Psoas muscle (tissue), 7 donors: ENCODE measurements at regions not wholly inside any gene's neighbourhood (a gene's known extent, or its start where the extent isn't known, plus 50 kb on each side); places are given as distances from the start of the nearest gene placed in this dataset.

Experiments
- ATAC-seq, 4 donors: fragments of 200-7000 bp; cut with Tn5 transposase; one replicate each; pipeline ENCODE4 v1.9.1; 2020; ENCODE audit warnings: moderate library complexity in 3 of 4, mild to moderate bottlenecking in 2 of 4
- DNase-seq, 2 donors: peaks; one replicate each; pipeline ENCODE4 v3.0.0-alpha.2; 2020
- H3K27ac ChIP-seq: fragments of 200-600 bp; one replicate; pipeline ENCODE4 v1.8.0; 2022
- H3K27me3 ChIP-seq, 3 donors: fragments of 200-600 bp in 1 of 3; one replicate each; pipeline versions ENCODE4 v1.6.1 to v1.8.0; 2013 to 2022; ENCODE audit warnings: low read length in 2 of 3, mild to moderate bottlenecking in 2 of 3, moderate library complexity in 1 of 3; ENCODE audit not compliant: insufficient read depth in 3 of 3
- H3K36me3 ChIP-seq, 2 donors: fragments of 200-600 bp in 1 of 2; one replicate each; pipeline versions ENCODE4 v1.6.1 to v1.8.0; 2013 to 2022; ENCODE audit warnings: low read depth in 1 of 2, mild to moderate bottlenecking in 1 of 2, moderate library complexity in 1 of 2; ENCODE audit not compliant: insufficient read depth in 1 of 2
- H3K4me1 ChIP-seq: fragments of 200-600 bp; one replicate; pipeline ENCODE4 v1.8.0; 2022
- H3K4me3 ChIP-seq: fragments of 200-600 bp; one replicate; pipeline ENCODE4 v1.8.0; 2022; ENCODE audit warnings: mild to moderate bottlenecking
- H3K9me3 ChIP-seq: fragments of 200-600 bp; one replicate; pipeline ENCODE4 v1.8.0; 2022
- WGBS, 3 donors: extraction: QIAGEN DNeasy Blood & Tissue Kit; methylation state at CpG; one replicate each; pipeline versions ENCODE4 v1.1.6 to v1.1.7; 2013; 5-methylcytosine and 5-hydroxymethylcytosine counted together
- intact Hi-C, 2 donors: fragments of 100-400 bp; cut with DNase I; formaldehyde crosslinking; loops; one replicate each; pipeline versions ENCODE4 v1.11.0 to v1.14.2; 2022
- TF ChIP-seq, protein P1 (sequence below): fragments of 200-600 bp; IDR thresholded peaks from one replicate; pipeline ENCODE4 v1.8.0; 2022; ENCODE audit warnings: antibody characterized with exemption
- donor health status: healthy with polysubstance abuse.
- donor health status: DM: no; HTN: no; CAD: no; lungs with moderate emphysema.
- donor health status: Bipolar disorder and iron deficiency.
- donor health status: healthy.
- donor health status: DM: yes; HTN: yes; CAD: no.
- donor health status: DM: no; HTN: no; CAD: no.
- donor health status: DM: yes; HTN: yes; CAD: no.

DNA sequence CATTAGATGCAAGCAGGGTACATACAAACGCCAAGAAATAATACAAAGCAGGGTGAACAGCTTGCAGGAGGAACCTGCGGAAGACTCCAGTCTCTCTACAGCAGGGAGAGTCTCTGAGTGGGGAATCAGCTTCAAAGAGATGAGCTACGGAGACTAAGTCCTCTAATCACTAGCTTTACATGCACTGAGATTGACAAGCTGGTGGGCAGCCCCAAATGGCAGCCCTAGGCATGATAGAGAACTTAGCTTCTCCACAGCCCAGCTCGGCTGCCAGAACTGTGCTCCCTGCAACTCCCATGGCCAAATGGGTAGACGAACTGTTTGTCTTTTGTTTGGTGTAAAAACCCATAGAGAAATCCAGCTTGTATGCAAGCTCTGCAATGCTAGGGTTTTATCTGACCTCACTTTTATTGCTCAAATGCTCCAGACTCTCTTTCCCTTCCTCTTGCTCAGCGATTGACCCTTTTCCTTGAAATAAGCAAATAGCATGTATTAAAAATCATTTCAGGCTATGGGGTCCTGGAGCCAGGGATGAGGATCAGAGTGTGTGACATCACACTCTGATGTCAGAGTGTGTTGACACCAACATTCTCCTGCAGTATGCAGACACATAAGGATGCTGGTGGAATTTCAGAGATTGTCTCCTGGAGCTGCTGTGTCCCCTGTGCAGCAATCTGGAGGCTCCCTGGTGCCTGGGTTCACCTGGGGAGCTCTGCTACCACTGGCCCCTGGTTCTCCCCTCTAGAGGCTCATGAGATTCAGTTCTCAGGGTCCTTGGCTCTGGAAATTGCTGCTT, 238.5 kb downstream of the TTLL7 start:
- WGBS, 3 donors: 59 to 75% (median 69%) methylated on average over 6 of the region's 6 CpGs

GRCh38 chr1:83756984-83757717, 241.8 kb downstream of the TTLL7 start:
- ATAC-seq (no peak), DNase-seq (no peak)
- H3K9me3 ChIP-seq: no peaks in the 10 kb centered on the region
- WGBS, 3 donors: 89 to 93% (median 93%) methylated on average over 8 of the region's 8 CpGs
- H3K27ac ChIP-seq: no peak overlapping the region
- TF ChIP-seq, protein P1, sequence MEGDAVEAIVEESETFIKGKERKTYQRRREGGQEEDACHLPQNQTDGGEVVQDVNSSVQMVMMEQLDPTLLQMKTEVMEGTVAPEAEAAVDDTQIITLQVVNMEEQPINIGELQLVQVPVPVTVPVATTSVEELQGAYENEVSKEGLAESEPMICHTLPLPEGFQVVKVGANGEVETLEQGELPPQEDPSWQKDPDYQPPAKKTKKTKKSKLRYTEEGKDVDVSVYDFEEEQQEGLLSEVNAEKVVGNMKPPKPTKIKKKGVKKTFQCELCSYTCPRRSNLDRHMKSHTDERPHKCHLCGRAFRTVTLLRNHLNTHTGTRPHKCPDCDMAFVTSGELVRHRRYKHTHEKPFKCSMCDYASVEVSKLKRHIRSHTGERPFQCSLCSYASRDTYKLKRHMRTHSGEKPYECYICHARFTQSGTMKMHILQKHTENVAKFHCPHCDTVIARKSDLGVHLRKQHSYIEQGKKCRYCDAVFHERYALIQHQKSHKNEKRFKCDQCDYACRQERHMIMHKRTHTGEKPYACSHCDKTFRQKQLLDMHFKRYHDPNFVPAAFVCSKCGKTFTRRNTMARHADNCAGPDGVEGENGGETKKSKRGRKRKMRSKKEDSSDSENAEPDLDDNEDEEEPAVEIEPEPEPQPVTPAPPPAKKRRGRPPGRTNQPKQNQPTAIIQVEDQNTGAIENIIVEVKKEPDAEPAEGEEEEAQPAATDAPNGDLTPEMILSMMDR: no peak
- H3K36me3 ChIP-seq: no peaks in the 10 kb centered on the region
- no peak overlapping the region for H3K4me3 ChIP-seq
- H3K4me1 ChIP-seq: no peaks in the 10 kb centered on the region
- intact Hi-C loops: no loop called here
- no peaks in the 10 kb centered on the region for H3K27me3 ChIP-seq

More for the DNA sequence above, 238.5 kb downstream of the TTLL7 start:
- TF ChIP-seq, protein P1: no peak
- ATAC-seq (no peak), DNase-seq (no peak)
- intact Hi-C loops: no loop called here
- Histone ChIP-seq H3K27ac (no peak overlapping the region), H3K4me1 (no peaks in the 10 kb centered on the region), H3K4me3 (no peak overlapping the region), H3K36me3 (no peaks in the 10 kb centered on the region), H3K27me3 (no peaks in the 10 kb centered on the region), H3K9me3 (no peaks in the 10 kb centered on the region)

- H3K27me3 ChIP-seq: no peaks in the 10 kb centered on the region
- H3K4me1 ChIP-seq: no peaks in the 10 kb centered on the region
- no peak overlapping the region for H3K27ac ChIP-seq
- no peak for ATAC-seq
- no peak for DNase-seq
- intact Hi-C loops: no loop called here
- no peaks in the 10 kb centered on the region for H3K36me3 ChIP-seq
- no peak overlapping the region for H3K4me3 ChIP-seq
- H3K9me3 ChIP-seq: no peaks in the 10 kb centered on the region
- TF ChIP-seq, protein P1: no peak
- WGBS, 3 donors: 78 to 82% (median 80%) methylated on average over 2 of the region's 2 CpGs
These were observed 247.3 kb downstream of the TTLL7 start for GRCh38 chr1:83751602-83752001.

DNA sequence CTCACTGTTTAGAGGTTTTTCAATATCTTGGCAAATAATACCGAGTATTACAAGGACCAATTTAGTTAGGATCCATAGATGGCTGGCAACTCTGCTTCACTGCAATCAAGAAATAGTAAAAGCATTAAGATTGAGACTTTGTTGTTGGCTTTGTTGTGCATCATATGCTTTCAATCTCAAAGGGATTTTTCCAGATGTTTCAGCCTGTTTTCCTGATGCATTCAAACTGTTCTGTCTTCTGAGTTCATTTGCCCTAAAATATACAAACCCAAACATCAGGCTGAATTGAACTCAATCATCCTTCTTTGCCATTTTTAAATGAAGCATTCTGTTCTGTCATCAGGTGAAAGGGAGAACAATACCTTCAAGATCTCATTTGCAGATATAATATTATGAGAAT, 248.7 kb downstream of the TTLL7 start:
- Histone ChIP-seq H3K4me1 (no peaks in the 10 kb centered on the region), H3K36me3 (no peaks in the 10 kb centered on the region), H3K27me3 (no peaks in the 10 kb centered on the region), H3K4me3 (no peak overlapping the region), H3K27ac (no peak overlapping the region), H3K9me3 (no peaks in the 10 kb centered on the region)
- intact Hi-C loops: no loop called here
- 62 to 75% (median 75%) methylated on average over 1 of the region's 1 CpG for WGBS, 3 donors
- TF ChIP-seq, protein P1: no peak
- no peak for ATAC-seq
- no peak for DNase-seq
